GM21447 (cell line): ENCODE measurements at regions not wholly inside any gene's neighbourhood (a gene's known extent, or its start where the extent isn't known, plus 50 kb on each side); places are given as distances from the start of the nearest gene placed in this dataset.

Experiments used
- ATAC-seq: cut with Tn5 transposase; IDR thresholded peaks from one replicate; pipeline ENCODE4 v1.9.1; 2021; ENCODE audit not compliant: unreplicated experiment

DNA sequence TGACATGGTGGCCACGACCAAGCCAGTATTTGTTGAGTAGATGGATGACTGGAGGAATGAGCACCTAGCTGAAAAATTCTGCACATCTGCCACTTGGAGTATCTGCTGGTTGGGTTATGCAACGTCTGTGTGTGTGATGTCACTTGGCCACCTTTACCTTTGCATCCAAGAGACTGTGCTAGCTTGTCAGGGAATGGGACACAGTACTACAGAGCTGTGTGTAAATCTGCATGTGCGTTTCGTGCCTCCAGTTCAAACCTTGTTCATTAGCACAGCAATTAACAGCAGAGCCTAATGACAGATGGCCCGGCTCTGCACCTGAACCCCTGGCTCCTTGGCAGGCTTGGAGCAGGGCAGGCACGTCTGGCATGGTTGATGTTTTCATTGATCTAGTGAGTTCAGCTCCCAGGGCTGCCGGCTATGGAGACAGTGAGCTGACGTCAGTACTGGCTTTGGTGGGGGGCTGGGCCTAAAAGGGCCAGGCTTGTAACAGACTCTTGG, 188.4 kb upstream of the NAV2 start:
- ATAC-seq: no peak

DNA sequence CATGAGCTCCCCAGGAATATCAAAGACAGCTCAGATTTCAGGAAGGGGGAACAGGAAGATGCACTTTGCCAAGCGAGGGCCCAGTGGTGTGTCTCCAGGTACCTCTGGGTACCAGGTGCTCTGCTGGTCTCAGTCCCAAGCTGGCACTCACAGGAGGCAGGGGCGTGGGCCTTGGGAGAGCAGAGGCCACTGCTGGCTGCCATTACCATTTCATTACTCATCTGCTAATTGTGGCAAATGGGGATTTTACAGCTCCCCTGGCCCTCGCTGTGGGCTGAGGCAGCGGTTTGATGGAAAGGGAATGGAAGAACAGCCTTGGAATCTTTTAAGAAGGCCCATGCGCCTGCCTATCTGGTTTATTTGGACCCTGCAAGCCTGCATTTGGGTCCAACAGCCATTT, 192.0 kb upstream of the NAV2 start:
- no peak for ATAC-seq

DNA sequence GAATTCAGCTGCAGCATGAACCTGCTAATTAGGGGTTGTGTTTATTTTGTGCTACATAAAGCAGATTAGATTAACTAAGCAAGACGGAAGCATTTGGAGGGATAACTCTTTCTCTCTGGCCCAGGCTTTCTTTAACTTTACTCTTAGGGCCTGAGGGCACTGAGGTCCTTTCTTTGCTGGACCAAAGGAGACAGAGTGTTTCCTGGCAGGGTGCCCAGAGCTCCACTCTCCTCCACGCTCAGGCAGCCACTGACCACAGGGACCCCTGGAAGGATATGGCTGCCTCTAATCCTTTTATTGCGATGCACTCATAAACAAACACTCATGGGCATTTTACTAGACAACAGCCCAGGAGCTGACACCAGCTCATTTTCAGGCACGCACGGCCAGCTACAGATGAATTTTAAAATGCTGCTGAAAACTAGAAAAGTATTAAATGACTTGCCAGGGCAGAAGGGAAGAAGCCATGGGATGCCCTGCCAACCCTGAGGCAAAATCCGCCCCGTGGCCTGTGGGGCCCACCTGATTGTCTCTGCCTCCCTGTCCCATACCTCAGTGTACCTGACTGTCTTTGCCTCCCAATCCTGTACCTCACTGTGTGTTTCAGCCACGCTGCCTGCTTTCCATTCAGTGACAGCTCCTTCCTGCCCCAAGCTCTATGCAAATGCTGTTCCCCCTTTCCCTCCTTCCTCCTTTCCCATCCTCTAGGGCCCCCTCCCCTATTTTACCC, 192.6 kb upstream of the NAV2 start:
- ATAC-seq: no peak

DNA sequence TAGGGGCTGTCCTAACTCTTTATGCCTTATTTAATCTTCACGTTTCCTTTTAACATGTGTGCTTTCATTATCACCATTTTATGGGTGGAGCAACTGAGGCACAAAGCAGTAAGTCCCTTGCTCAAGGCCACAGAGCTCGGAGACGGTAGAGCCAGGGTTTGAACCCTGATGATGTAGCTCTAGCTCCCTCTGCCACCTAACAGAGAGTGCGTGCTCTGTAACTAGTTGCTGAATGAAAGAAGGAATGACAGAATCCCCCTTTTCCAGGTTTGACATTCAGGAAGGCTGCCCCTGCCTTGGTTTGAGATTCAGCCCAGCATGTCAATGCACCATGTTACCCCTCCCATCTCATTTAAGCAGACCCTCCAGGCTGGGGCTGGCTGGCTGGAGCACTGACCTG, 193.3 kb upstream of the NAV2 start:
- no peak for ATAC-seq

DNA sequence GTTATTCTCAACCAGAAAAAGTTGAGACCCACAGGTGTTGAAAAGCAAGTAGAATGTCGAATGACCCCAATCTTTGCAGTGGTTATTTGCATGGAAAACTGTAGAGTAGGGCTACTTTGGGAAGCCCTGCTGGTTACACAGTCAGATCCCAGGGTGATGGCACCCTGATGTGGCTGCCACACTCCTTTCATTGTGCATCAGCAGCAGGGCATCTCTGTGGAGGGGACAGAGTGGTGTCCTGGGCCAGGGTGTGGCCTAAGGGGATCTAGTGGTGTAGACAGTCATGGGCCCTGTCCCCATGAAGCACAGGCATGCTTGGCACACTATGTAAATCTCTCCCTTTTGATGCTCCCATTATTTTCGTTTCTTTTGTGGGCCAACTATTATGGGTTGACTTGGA, 199.4 kb upstream of the NAV2 start:
- no peak for ATAC-seq

DNA sequence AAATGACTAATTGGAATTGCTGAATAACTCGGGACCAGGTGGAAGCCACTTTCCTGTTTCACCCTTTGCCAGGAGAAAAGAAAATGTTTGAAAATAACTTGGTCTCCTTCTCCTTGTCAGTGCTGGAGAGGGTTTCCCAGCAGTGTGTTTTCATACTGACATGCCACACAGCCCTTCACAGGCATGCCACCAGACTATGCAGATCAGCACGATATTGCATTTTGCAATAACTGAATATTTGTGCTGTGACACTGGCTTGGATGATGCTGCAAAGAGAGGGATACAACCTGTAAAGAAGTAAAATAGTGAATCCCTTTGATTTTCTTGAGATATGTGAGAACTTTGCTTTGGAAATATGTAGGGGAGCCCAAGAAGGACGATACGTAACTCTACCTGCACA, 200.0 kb upstream of the NAV2 start:
- ATAC-seq: no peak

DNA sequence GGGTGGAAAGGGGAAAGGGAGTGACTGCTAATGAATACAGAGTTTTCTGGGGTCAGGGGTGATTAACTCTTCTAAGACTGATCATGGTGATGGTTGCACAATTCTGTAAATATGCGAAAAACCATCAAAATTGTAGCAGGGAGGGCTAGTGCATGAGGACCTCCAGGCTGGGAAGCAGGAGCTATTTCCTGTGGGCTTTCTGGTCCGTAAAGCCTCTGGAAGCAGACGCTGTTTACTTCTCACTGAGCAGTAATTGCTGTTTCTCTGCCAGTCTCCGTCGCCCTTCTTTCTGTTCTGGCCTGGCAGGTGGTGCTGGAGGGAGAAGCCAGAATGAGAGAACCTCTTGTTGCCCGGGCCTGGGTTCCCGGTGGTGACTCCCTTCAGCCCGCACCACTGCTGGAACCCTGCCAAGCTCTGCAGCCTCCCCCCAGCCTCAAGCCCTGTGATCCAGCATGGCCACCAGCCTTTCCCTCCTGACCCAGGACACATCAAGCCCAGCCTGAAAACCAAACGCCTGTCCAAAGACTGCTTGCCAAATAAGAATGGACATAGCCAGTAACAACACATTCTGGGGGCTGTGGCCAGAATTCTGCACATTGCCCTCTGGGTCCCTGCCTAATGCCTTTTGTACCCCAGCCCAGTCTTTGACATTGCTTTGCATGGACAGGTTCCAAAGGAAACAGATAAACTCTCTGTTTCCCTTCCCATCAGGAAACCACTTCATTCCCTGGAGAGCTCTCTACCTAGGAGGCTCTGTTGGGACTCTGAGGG, 201.0 kb upstream of the NAV2 start:
- ATAC-seq: no peak

DNA sequence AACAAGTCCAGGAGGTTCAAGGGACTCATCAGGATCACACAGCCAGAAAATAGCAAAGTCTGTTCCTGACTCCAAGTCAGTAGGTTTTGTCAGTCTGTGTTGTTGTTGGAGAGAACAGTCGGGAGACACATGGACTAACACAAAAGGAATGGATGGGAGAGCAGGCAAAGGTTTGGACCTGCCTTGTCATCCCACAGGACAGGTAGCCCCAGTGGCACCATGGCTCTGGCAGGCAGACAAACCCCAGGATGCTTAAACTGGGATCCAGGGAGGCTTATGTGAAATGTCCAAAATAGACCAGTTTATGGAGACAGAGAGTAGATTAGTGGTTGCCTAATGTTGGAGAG, 201.6 kb upstream of the NAV2 start:
- no peak for ATAC-seq

DNA sequence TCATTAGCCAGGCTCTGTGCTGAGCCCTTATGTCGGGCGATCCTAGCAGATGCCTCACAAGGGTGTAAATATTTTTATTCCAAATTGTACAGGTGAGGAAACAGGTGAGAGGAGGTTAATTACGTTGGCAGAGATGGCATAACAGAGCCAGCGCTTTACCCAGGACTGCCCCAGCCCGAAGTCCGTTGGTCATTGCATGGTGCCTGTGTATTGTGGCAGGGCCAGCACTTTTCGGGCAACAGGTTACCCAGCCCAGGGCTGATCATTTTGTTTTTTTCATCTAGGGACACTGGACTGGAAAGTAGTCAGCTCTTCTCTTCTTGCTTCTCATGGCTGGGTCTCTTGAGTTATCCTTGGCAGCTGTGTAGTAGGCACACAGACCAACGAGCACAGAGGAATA, 202.2 kb upstream of the NAV2 start:
- no peak for ATAC-seq

DNA sequence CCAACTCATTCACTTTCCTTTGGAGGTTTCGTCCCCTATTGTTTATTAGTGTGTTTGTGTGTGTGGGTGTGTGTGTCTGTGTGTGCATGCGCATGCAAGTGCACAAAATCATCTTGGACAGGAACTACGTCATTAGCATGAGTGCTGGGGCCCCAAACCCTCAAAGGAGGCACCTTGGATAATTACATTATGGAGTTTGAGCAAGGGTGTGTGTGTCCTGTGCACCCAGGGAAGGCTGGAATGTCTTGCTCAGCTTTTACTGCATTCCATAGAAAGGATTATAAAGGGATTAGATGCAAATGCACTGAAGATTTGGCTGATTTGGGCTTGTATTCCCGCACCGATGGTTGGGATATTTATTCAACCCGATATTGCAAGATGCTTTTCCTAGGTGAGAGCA, 203.4 kb upstream of the NAV2 start:
- ATAC-seq: no peak

DNA sequence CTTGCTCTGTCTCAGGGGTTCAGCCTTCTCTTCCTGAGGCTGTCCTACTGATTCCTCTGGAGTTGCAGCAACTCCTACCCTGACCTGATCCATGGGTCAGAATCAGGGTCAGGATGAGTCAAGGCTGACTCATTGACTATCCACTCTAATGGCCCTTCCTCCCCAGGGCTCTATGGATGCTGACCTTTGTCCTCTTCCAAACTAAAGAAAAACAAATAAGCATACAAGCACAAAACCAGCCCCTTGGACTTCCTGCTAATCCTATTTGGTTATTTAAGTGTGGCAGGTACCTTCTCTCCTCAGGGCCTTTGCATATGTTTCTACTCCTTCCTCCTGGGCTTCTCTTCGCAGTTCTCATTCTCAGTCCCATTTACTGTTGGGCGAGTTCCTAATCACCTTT, 204.5 kb upstream of the NAV2 start:
- ATAC-seq: no peak

DNA sequence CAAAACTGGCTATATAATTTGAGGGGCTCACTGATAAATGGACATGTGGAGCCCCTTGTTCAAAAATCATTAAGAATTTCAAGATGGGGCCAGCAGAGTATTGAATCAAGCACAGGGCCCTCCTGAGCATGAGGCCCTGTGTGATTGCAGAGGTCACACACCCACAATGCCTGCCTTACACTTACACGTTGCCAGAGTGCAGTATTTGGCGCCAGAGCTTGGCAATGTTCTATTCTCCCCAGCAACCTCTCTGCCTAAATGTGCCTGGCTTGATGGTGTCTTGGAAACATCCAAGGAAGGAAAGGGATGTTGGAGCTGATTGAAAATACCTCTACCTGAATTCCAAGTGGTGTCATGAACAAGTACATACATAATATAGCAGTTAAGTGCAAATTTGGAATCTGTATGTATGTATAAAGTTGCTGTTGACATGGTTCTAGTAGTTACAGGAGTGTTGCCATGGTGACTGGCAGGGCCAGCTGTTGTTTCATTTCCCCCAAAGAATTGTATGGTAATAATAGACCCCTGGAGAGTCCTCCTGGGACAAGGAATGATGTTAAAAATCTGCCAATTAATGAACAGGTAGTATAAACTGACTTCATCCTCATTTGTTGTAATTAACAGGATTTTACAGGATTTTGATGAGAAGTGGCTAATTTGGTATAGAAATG, 205.7 kb upstream of the NAV2 start:
- no peak for ATAC-seq

DNA sequence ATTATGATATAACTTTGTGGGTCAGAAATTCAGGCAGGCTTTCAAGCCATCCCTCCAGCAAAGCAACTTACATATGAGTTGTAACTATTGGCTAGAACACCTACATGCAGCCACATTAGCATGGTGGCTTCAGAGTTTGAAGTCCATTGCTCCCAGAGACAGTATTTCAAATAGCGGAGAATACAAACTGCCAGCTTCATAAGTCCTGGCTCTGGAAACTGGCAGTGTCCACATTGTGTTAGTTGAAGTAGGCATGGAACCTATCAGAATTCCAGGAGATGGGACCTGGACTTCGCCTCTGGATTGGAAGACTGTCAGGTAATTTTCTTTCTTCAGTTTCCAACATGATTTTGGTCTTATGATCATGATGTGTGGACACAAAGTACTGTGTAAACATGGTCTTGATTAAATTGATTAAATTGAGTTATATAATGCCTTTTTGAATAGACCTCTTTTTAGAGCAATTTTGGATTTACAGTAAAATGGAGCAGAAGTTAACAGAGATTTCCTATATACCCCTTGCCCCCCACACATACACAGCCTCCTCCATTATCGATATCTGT, 209.9 kb upstream of the NAV2 start:
- ATAC-seq: no peak

DNA sequence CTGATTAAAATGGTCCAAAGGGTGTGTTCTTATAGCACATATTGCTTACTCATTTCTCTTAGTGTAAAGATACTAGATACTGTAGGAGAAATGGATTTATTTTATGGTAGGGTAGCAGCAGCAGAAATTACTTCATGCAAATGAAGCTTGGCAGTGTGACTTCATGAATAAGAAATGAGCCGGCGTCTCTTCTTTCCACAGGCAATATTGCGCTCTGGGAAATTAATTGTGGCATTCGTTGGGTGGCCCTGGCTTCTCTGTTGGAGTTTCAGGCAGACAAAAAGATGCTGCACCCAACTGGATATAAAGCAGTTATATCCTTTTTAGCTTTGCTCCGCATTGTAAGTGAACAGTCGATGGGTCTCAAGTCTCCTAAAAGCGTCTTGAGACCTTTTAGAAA, 211.0 kb upstream of the NAV2 start:
- ATAC-seq: no peak

DNA sequence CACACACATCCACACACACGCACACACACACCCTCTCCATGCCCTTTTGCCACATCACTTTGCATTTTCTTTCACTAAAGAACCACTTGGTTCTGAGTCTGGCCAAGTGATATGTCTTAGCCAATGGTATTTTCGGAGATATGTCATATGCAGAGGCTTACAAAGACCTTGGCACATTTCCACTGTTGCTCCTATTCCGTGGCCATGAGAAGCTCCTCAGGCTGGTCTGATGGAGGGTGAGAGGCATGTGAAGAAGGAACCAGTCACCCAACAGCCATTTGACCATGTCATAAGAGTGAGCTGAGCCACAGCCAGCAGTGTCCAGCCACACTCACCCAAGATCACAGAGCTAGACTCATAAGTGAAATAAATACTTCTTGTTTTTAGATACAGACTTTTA, 212.6 kb upstream of the NAV2 start:
- no peak for ATAC-seq

DNA sequence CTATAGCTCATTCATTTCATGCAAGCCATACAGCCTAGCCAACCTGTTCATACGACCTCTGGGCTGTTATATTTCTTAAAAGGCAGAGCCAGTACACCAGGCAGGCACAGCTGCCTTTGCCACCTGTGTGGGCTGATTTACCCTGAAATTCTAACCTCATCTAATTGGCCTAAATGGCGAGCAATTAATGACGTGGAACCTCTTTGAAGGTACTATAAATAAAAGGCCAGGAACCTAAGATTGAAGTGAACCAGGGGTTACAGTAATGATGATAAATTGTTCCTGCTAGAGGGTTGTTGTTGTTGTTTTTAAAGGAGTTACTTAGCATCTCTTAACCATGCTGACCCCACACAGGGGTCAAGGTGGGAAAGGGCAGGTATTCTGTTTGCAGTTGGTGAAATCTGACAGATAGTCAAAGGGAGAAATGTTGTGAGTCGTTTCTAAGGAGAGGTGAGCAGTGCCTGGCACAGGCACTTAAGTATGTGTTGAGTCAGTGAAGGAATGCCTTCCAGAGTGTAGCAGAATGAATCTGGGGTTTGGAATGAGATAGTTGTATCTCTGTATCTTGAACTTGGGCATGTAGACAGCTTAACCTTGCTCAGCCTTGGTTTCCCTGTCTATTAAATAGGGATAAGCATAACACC, 213.5 kb upstream of the NAV2 start:
- ATAC-seq: no peak

DNA sequence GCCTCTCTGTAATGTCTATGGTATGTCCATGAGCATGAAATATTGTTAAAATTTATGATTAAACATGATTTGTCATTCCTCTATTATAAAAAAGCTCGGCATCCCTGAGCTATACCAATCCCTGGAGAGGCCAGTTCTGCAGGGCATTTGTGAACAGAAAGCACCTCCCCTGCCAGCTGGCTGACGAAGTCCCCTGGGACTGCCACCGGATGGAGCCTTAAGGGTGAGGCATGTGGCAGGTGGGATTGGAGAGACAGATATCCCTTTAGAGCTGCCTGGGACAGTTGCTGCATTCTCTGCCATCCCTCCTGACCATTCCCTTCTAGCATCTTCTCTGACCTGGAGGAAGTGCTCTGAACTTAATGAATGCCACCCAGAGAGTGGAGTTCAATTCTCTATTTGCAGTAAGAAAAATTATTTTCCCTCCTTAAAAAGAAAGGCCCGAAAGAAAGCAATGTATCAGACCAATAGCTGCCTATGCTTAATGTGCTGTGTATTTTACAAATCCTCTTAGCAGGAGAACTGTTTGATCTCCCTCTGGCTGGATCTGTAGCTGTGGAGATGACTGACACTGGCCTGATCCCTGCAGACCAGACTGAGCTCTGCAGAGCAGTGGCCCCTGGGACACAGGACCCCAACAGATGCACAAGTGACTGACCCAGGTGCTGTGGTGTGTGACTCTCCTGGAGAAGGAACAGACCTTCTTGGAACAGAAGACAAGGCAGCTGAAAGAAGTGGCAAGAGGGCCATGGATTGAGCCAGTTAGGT, 219.0 kb upstream of the NAV2 start:
- no peak for ATAC-seq

DNA sequence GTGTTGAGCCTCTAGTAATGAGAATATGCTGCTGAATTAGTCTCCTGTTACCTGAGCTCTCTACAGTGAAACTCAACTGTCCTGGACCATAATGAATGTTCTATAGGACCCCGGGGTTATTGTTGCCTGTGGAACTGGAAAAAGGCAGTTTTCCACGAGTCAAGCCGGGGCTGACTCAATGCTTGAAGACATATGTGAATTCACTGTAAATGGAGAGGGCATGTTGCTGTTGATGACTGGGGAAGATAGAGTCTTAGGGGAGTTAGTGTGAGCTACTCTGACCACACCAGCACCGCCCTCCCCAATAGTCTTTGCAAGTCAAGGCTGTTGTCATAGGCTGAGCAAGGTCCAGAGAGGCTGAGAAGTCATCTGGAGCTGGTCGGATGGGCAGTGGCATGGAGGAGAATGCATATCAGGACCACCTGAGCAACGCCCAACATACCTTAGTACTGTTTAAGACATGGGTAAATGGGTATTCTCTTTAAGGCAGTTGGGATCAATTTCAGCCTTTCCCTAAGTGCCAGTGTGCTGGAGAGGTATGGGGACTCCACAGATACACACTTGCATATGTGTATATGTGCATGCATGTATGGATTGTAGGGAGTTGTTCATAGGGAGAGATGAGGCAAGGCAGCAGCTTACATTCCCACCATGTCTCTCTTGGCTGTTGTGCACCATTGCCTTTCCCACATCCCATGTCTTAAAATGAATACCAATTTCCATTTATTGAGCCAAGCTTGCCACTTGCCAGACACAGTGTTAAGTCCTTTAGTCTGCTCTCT, 230.1 kb upstream of the NAV2 start:
- no peak for ATAC-seq

DNA sequence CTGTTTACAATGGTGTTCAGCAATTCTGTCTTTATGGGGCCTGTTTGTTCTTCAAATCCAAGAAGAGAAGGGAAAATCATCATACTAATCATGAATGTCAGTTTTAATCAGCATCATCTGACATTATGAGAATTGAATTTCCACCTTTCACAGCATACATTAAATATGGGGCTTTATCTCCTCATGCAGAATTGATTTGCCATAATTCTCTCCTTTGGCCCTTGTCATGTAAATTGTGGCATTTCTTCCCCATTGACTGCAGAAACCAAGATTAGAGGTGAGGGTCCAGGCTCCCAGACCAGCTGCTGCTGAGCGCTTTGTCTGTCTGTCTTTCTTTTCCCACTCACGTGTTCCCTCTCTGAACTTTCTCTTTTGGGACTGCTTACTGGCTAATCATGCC, 232.1 kb upstream of the NAV2 start:
- no peak for ATAC-seq

DNA sequence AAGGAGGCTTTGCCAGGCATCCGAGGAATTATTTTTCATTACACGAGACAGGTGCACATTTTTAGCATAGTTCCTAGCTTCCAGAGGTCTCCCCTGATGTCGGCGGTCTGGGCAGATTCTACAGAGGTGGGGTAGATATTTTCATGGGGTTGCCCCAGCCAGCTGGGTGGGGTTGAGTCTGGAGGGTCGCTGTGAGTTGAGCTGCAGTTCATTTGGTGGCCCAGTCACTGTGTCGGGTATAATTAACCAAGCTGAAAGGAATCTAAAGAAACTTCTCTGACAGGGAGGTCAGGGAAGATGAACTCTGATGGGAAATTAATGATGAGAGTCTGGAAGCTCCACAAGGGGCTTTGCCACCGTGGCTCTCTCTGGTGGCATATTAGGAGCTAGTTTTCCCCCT, 233.7 kb upstream of the NAV2 start:
- ATAC-seq: no peak
